Panc1 (cell line): ENCODE measurements at regions not wholly inside any gene's neighbourhood (a gene's known extent, or its start where the extent isn't known, plus 50 kb on each side); places are given as distances from the start of the nearest gene placed in this dataset.
"Not testable (repeated sequence)": the region's sequence is repeated elsewhere in the genome, so short reads cannot be mapped to it uniquely, and the experiment has no call there.

Source experiments
- ATAC-seq: fragments of 200-7000 bp; cut with Tn5 transposase; 2 replicates; pipeline ENCODE4 v1.9.1; 2020; ENCODE audit warnings: mild to moderate bottlenecking, moderate library complexity
- BruUV-seq: library from RNA; stranded (reverse); fragments of 400-500 nt; replicated peaks from 2 replicates; lab custom pipeline; 2021; lab: Mats Ljungman, UMichigan
- CTCF ChIA-PET: fragments of 300-600 bp; sonication (Branson Sonifier 250); formaldehyde crosslinking; loops from one replicate; lab custom pipeline; 2022; ENCODE audit warnings: antibody characterized with exemption; lab: Charles Lee
- POLR2A ChIA-PET: fragments of 300-600 bp; sonication (Branson Sonifier 250); formaldehyde crosslinking; loops from one replicate; lab custom pipeline; 2022; ENCODE audit warnings: antibody characterized with exemption; lab: Charles Lee
- DNase-seq: peaks from one replicate; pipeline ENCODE4 v3.0.0-alpha.2; 2010; ENCODE audit warnings: low read depth, low spot score
- H3K27ac ChIP-seq: 2 replicates; pipeline ENCODE4 v1.5.1; 2011; ENCODE audit warnings: mild to moderate bottlenecking, low read length, inconsistent platforms
- H3K27me3 ChIP-seq: fragments of 200-500 bp; sonication (Bioruptor generic); 2 replicates; pipeline ENCODE4 v1.6.0; 2014; ENCODE audit warnings: low read length, inconsistent platforms; ENCODE audit not compliant: control insufficient read depth, insufficient read depth
- H3K36me3 ChIP-seq: fragments of 200-500 bp; sonication (Bioruptor generic); 2 replicates; pipeline ENCODE4 v1.5.1; 2014; ENCODE audit warnings: inconsistent platforms, mild to moderate bottlenecking, low read length, moderate library complexity; ENCODE audit not compliant: control insufficient read depth, insufficient read depth
- H3K4me1 ChIP-seq: 2 replicates; pipeline ENCODE4 v1.5.1; 2011; ENCODE audit warnings: inconsistent platforms, mild to moderate bottlenecking, low read length, moderate library complexity; ENCODE audit not compliant: control insufficient read depth, insufficient read depth
- H3K4me3 ChIP-seq, 2 experiments: 2 replicates each; pipeline ENCODE4 v1.5.1; 2011 to 2012; ENCODE audit warnings: low read depth in 2 of 2, low read length in 2 of 2, mild to moderate bottlenecking in 2 of 2, inconsistent platforms in 1 of 2, moderate library complexity in 1 of 2
- H3K9me3 ChIP-seq: fragments of 200-500 bp; sonication (Bioruptor generic); 2 replicates; pipeline ENCODE4 v1.5.1; 2014; ENCODE audit warnings: low read depth, mild to moderate bottlenecking, inconsistent platforms, low read length, moderate library complexity; ENCODE audit not compliant: control insufficient read depth, insufficient read depth
- CTCF ChIP-seq: fragments of 450-650 bp; IDR thresholded peaks from 2 replicates; pipeline ENCODE4 v1.5.1; 2017; ENCODE audit warnings: mild to moderate bottlenecking
- POLR2AphosphoS5 ChIP-seq: IDR thresholded peaks from 2 replicates; pipeline ENCODE4 v1.6.1; 2012; ENCODE audit warnings: mild to moderate bottlenecking, low read depth, low read length, moderate library complexity
- REST ChIP-seq, 2 experiments: IDR thresholded peaks; 2 replicates each; pipeline ENCODE4 v1.6.1; 2011 to 2012; ENCODE audit warnings: low read depth in 2 of 2, control low read depth in 1 of 2, low read length in 1 of 2, mild to moderate bottlenecking in 1 of 2, moderate library complexity in 1 of 2; ENCODE audit not compliant: insufficient read depth in 1 of 2
- SIN3A ChIP-seq: IDR thresholded peaks from 2 replicates; pipeline ENCODE4 v1.6.1; 2012; ENCODE audit warnings: low read depth, mild to moderate bottlenecking, low read length, moderate library complexity, borderline replicate concordance; ENCODE audit not compliant: insufficient read depth
- TCF7L2 ChIP-seq: IDR thresholded peaks from 2 replicates; pipeline ENCODE4 v1.6.1; 2011; ENCODE audit warnings: mild to moderate bottlenecking, low read depth, low read length, inconsistent platforms
- in situ Hi-C: cut with HindIII; loops from 2 replicates; pipeline ENCODE4 v1.10.0; 2016; ENCODE audit warnings: low sequenced_read_pairs, low pct_unique_long_range_greater_than_20kb
- intact Hi-C: fragments of 100-400 bp; cut with micrococcal nuclease; formaldehyde crosslinking; loops from one replicate; pipeline ENCODE4 v1.10.0; 2022; ENCODE audit not compliant: unreplicated experiment

GRCh38 chr2:75431276-75431675, 129.5 kb downstream of the EVA1A start:
- CTCF ChIA-PET: no interaction called here
- BruUV-seq: no TSS peak
- DNase-seq: no peak
- POLR2A ChIA-PET: no interaction called here
- no peak for ATAC-seq
- TF ChIP-seq REST (IDR thresholded peaks at IDR 0.05; ENCODE audit: insufficient read depth in 1 of 2, low read depth in 2 of 2, low read length in 1 of 2) (no peak), POLR2AphosphoS5 (no peak), SIN3A (no peak), CTCF (no peak)
- Histone ChIP-seq H3K36me3 (no peaks in the 10 kb centered on the region), H3K4me1 (no peaks in the 10 kb centered on the region), H3K4me3 (no peak overlapping the region), H3K27ac (no peak overlapping the region), H3K9me3 (no peaks in the 10 kb centered on the region), H3K27me3 (no peaks in the 10 kb centered on the region)
- in situ Hi-C loops (no loop called here), intact Hi-C loops (no loop called here)

GRCh38 chr2:75430449-75430848, 130.3 kb downstream of the EVA1A start:
- ATAC-seq, H3K36me3 ChIP-seq, H3K9me3 ChIP-seq, in situ Hi-C loops, BruUV-seq, H3K4me3 ChIP-seq, H3K27ac ChIP-seq, DNase-seq, CTCF ChIA-PET, H3K4me1 ChIP-seq, intact Hi-C loops, H3K27me3 ChIP-seq, POLR2A ChIA-PET: not testable (repeated sequence)

DNA sequence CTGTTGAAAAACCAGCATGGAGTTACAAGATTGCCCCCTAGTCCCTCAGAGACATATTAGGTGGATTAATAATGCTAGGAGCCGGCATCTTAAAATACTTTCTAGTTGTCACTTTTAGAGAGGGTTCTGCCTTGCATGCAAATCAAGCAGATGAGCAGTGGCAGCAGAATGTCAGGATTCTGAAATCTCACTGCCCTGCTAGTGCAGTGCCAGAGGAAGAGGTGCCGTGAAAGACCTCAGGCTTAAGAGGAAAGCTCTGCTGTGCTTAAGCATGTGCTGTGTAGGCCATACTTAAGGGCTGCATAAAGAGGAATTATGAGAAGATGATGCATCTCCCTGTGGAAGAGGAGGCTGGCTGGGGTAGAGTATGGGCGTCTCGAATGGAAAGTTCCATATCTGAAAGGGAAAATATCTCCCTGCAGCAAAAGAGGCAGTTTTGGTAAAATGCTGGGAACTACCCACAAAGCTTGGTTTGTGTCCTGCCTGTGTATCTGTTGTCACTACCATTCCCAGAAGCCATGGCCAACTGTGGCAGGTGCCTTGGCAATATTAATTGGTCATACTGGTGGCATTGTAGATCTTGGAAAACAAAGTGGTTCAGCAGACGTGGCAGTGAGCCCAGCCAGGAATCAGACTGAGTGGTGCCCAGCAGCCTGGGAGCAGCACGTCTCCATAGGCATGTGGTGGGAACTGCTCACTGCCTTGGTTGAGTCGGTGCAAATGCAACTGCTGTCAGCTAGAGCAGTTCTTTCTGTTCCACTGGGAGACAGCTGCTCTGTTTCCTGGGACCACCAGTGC, 131.9 kb downstream of the EVA1A start:
- TF ChIP-seq CTCF: no peak
- TF ChIP-seq REST (IDR thresholded peaks at IDR 0.05; ENCODE audit: insufficient read depth in 1 of 2, low read depth in 2 of 2, low read length in 1 of 2): no peak
- TF ChIP-seq POLR2AphosphoS5: no peak
- no peak for TF ChIP-seq SIN3A
- no peak for TF ChIP-seq TCF7L2
- DNase-seq (no peak), ATAC-seq (no peak)
- ChIA-PET POLR2A (no interaction called here), CTCF (no interaction called here)
- Histone ChIP-seq H3K36me3 (no peaks in the 10 kb centered on the region), H3K27ac (no peak overlapping the region), H3K4me1 (no peaks in the 10 kb centered on the region), H3K27me3 (no peaks in the 10 kb centered on the region), H3K9me3 (no peaks in the 10 kb centered on the region), H3K4me3 (no peak overlapping the region)
- intact Hi-C loops: no loop called here
- in situ Hi-C loops: no loop called here
- no TSS peak for BruUV-seq
